Kidney epithelial cell (primary cell): ENCODE measurements at regions not wholly inside any gene's neighbourhood (a gene's known extent, or its start where the extent isn't known, plus 50 kb on each side); places are given as distances from the start of the nearest gene placed in this dataset.

ENCODE experiments used
- DNase-seq: peaks from one replicate; pipeline ENCODE4 v3.0.0-alpha.2; 2010; ENCODE audit warnings: low read depth
- H3K27me3 ChIP-seq: 2 replicates; pipeline ENCODE4 v1.6.0; 2011; ENCODE audit warnings: low read length; ENCODE audit not compliant: control insufficient read depth, insufficient read depth
- H3K36me3 ChIP-seq: 2 replicates; pipeline ENCODE4 v1.5.1; 2011; ENCODE audit warnings: low read length; ENCODE audit not compliant: control insufficient read depth, insufficient read depth
- H3K4me3 ChIP-seq: 2 replicates; pipeline ENCODE4 v1.5.1; 2011; ENCODE audit warnings: low read depth, mild to moderate bottlenecking, control low read depth, low read length
- TF ChIP-seq, protein P1 (sequence below): IDR thresholded peaks from 2 replicates; pipeline ENCODE4 v1.5.1; 2011; ENCODE audit warnings: mild to moderate bottlenecking, moderate library complexity, low read length, control low read depth, inconsistent platforms; ENCODE audit not compliant: insufficient read depth, poor library complexity, severe bottlenecking

- Histone ChIP-seq H3K4me3 (no peak overlapping the region), H3K27me3 (peaks cover 39% of the 10 kb centered on the region), H3K36me3 (no peaks in the 10 kb centered on the region)
- TF ChIP-seq, protein P1, sequence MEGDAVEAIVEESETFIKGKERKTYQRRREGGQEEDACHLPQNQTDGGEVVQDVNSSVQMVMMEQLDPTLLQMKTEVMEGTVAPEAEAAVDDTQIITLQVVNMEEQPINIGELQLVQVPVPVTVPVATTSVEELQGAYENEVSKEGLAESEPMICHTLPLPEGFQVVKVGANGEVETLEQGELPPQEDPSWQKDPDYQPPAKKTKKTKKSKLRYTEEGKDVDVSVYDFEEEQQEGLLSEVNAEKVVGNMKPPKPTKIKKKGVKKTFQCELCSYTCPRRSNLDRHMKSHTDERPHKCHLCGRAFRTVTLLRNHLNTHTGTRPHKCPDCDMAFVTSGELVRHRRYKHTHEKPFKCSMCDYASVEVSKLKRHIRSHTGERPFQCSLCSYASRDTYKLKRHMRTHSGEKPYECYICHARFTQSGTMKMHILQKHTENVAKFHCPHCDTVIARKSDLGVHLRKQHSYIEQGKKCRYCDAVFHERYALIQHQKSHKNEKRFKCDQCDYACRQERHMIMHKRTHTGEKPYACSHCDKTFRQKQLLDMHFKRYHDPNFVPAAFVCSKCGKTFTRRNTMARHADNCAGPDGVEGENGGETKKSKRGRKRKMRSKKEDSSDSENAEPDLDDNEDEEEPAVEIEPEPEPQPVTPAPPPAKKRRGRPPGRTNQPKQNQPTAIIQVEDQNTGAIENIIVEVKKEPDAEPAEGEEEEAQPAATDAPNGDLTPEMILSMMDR: no peak
- no peak for DNase-seq
These were observed 94.6 kb upstream of the SLC6A6 start for GRCh38 chr3:14307656-14308302.

- H3K36me3 ChIP-seq: no peaks in the 10 kb centered on the region
- peaks cover 30% of the 10 kb centered on the region for H3K27me3 ChIP-seq
- no peak for DNase-seq
- TF ChIP-seq, protein P1: no peak
- H3K4me3 ChIP-seq: no peak overlapping the region
These were observed 90.7 kb upstream of the SLC6A6 start for GRCh38 chr3:14311729-14312128.

DNA sequence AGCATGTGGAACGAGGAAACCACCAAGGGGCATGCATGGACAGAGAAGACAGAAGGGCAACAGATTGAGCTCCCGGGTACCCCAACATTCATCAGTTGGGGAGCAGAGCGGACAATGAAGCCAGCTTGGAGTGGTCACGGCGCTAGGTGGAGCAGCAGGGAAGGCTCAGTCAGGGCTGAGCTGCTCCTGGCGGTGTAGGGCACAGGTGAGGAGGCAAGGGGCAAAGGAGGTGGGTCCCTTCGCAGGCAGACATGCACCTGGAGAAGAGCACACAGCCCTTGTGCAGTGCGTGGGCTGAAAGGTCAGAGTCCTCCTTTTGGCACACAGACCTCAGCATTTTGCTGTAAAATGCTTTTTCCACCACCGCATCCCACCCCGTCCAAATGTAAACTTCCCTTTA, 90.0 kb upstream of the SLC6A6 start:
- no peak for DNase-seq
- Histone ChIP-seq H3K36me3 (no peaks in the 10 kb centered on the region), H3K4me3 (no peak overlapping the region), H3K27me3 (peaks cover 30% of the 10 kb centered on the region)
- TF ChIP-seq, protein P1: no peak

DNA sequence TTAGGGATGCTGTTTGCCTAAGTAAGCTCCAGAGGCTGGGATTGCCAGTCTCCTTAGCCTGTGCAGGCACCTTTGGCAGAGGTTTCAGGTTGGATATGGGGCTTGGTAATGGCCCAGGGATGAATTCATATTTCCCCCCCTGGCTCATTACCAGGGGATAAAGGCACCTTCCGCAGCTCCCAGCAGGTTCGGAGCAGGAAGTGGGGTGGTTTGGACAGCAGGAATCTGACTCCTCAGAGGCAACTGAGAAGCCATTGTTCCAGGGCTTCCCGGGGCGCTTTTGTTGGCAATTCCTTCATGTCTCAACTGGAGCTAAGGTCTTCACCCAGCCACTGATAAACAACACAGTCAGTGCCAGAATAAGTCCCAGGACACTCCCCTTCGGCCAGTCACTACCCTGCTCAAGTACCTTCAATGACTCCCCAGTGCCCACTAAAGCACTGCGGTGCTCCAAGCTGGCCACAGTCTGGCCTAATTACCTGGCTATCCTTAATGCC, 85.3 kb upstream of the SLC6A6 start:
- no peak for DNase-seq

GRCh38 chr3:14318646-14319045, 83.8 kb upstream of the SLC6A6 start:
- Histone ChIP-seq H3K4me3 (no peak overlapping the region), H3K36me3 (no peaks in the 10 kb centered on the region), H3K27me3 (peaks cover 12% of the 10 kb centered on the region)
- TF ChIP-seq, protein P1: no peak
- no peak for DNase-seq

More for the DNA sequence above, 85.3 kb upstream of the SLC6A6 start:
- H3K36me3 ChIP-seq: no peaks in the 10 kb centered on the region
- H3K4me3 ChIP-seq: no peak overlapping the region
- peaks cover 22% of the 10 kb centered on the region for H3K27me3 ChIP-seq
- TF ChIP-seq, protein P1: no peak
